Smooth muscle cell (in vitro differentiated cells): ENCODE measurements at regions not wholly inside any gene's neighbourhood (a gene's known extent, or its start where the extent isn't known, plus 50 kb on each side); places are given as distances from the start of the nearest gene placed in this dataset.

ENCODE experiments used
- DNase-seq: peaks from one replicate; lab custom pipeline; 2025; ENCODE audit not compliant: unreplicated experiment; lab: John Stamatoyannopoulos, UW
- H2AFZ ChIP-seq: fragments of 200-600 bp; sonication (generic); 2 replicates; pipeline ENCODE4 v1.6.0; 2016; ENCODE audit warnings: antibody characterized with exemption, low read depth, mild to moderate bottlenecking
- H3F3A ChIP-seq: fragments of 200-600 bp; sonication (generic); 2 replicates; pipeline ENCODE4 v1.6.0; 2017; ENCODE audit warnings: antibody characterized with exemption, low read depth
- H3K27ac ChIP-seq: fragments of 200-600 bp; sonication (generic); 2 replicates; pipeline ENCODE4 v1.5.1; 2016; ENCODE audit warnings: low read depth, mild to moderate bottlenecking
- H3K27me3 ChIP-seq: fragments of 200-600 bp; sonication (generic); 2 replicates; pipeline ENCODE4 v1.6.1; 2016; ENCODE audit warnings: low read depth, mild to moderate bottlenecking
- H3K36me3 ChIP-seq: fragments of 200-600 bp; sonication (generic); 2 replicates; pipeline ENCODE4 v1.5.1; 2016; ENCODE audit warnings: low read depth
- H3K4me1 ChIP-seq: fragments of 200-600 bp; sonication (generic); 2 replicates; pipeline ENCODE4 v1.5.1; 2016; ENCODE audit warnings: low read depth
- H3K4me2 ChIP-seq: fragments of 200-600 bp; sonication (generic); 2 replicates; pipeline ENCODE4 v1.6.0; 2016; ENCODE audit warnings: mild to moderate bottlenecking
- H3K4me3 ChIP-seq: fragments of 200-600 bp; sonication (generic); 2 replicates; pipeline ENCODE4 v1.5.1; 2016; ENCODE audit warnings: mild to moderate bottlenecking
- H3K79me2 ChIP-seq: fragments of 200-600 bp; sonication (generic); 2 replicates; pipeline ENCODE4 v1.6.0; 2016; ENCODE audit warnings: low read depth, mild to moderate bottlenecking
- H3K9ac ChIP-seq: fragments of 200-600 bp; sonication (generic); 2 replicates; pipeline ENCODE4 v1.6.0; 2016; ENCODE audit warnings: low read depth
- H3K9me3 ChIP-seq: fragments of 200-600 bp; sonication (generic); replicated peaks from 2 replicates; pipeline ENCODE4 v1.5.1; 2016; ENCODE audit warnings: low read depth
- H4K20me1 ChIP-seq: fragments of 200-600 bp; sonication (generic); 2 replicates; pipeline ENCODE4 v1.6.0; 2016; ENCODE audit warnings: low read depth
- CTCF ChIP-seq: fragments of 200-600 bp; sonication (generic); IDR thresholded peaks from 2 replicates; pipeline ENCODE4 v1.5.1; 2017; ENCODE audit warnings: borderline replicate concordance, mild to moderate bottlenecking, antibody characterized with exemption; ENCODE audit not compliant: insufficient read depth, poor library complexity, severe bottlenecking
- WGBS: methylation state at CpG from one replicate; pipeline ENCODE4 v1.1.7; 2016; ENCODE audit warnings: low lambda C conversion rate; 5-methylcytosine and 5-hydroxymethylcytosine counted together

GRCh38 chr4:45985038-45985437 lies 138.8 kb downstream of the GABRG1 start:
- Histone ChIP-seq H3K9me3 (no peaks in the 10 kb centered on the region), H3K79me2 (no peaks in the 10 kb centered on the region), H3K27me3 (no peaks in the 10 kb centered on the region), H3K27ac (no peak overlapping the region), H3K36me3 (no peaks in the 10 kb centered on the region), H3K9ac (no peak overlapping the region), H3K4me1 (no peaks in the 10 kb centered on the region), H3K4me2 (no peak overlapping the region), H3K4me3 (no peak overlapping the region), H4K20me1 (no peaks in the 10 kb centered on the region), H3F3A (no peaks in the 10 kb centered on the region), H2AFZ (no peak overlapping the region)
- no peak for DNase-seq
- no peak for TF ChIP-seq CTCF

- Histone ChIP-seq H3K4me1 (no peaks in the 10 kb centered on the region), H3K79me2 (no peaks in the 10 kb centered on the region), H2AFZ (no peak overlapping the region), H3K36me3 (no peaks in the 10 kb centered on the region), H3K4me3 (no peak overlapping the region), H3F3A (no peaks in the 10 kb centered on the region), H3K9me3 (no peaks in the 10 kb centered on the region), H3K27ac (no peak overlapping the region), H3K9ac (no peak overlapping the region), H3K27me3 (no peaks in the 10 kb centered on the region), H4K20me1 (no peaks in the 10 kb centered on the region), H3K4me2 (no peak overlapping the region)
- DNase-seq = no peak
- no peak for TF ChIP-seq CTCF
- WGBS = 89% methylated on average over 3 of the region's 3 CpGs
Measured at GRCh38 chr4:45971108-45971507, 152.7 kb downstream of the GABRG1 start.

GRCh38 chr4:45957353-45957752 lies 166.5 kb downstream of the GABRG1 start:
- no peaks in the 10 kb centered on the region for H3K4me1 ChIP-seq
- H3K9me3 ChIP-seq = no peaks in the 10 kb centered on the region
- H3K36me3 ChIP-seq = no peaks in the 10 kb centered on the region
- TF ChIP-seq CTCF = no peak
- no peaks in the 10 kb centered on the region for H3K27me3 ChIP-seq
- no peaks in the 10 kb centered on the region for H4K20me1 ChIP-seq
- no peak overlapping the region for H3K4me2 ChIP-seq
- no peak overlapping the region for H3K27ac ChIP-seq
- no peak overlapping the region for H3K9ac ChIP-seq
- no peaks in the 10 kb centered on the region for H3F3A ChIP-seq
- H3K79me2 ChIP-seq = no peaks in the 10 kb centered on the region
- no peak overlapping the region for H3K4me3 ChIP-seq
- no peak for DNase-seq
- no peak overlapping the region for H2AFZ ChIP-seq

GRCh38 chr4:45954276-45954675 lies 169.6 kb downstream of the GABRG1 start:
- H3K9ac ChIP-seq = no peak overlapping the region
- no peak for DNase-seq
- H3K27ac ChIP-seq = no peak overlapping the region
- no peak overlapping the region for H3K4me3 ChIP-seq
- no peaks in the 10 kb centered on the region for H3K9me3 ChIP-seq
- no peaks in the 10 kb centered on the region for H3K36me3 ChIP-seq
- H4K20me1 ChIP-seq = no peaks in the 10 kb centered on the region
- H3K27me3 ChIP-seq = no peaks in the 10 kb centered on the region
- no peak for TF ChIP-seq CTCF
- 58% methylated on average over 3 of the region's 3 CpGs for WGBS
- no peaks in the 10 kb centered on the region for H3K79me2 ChIP-seq
- no peak overlapping the region for H2AFZ ChIP-seq
- no peaks in the 10 kb centered on the region for H3F3A ChIP-seq
- no peaks in the 10 kb centered on the region for H3K4me1 ChIP-seq
- no peak overlapping the region for H3K4me2 ChIP-seq
